SH-SY5Y (cell line): ENCODE measurements at regions not wholly inside any gene's neighbourhood (a gene's known extent, or its start where the extent isn't known, plus 50 kb on each side); places are given as distances from the start of the nearest gene placed in this dataset.

Experiments
- GATA2 ChIP-seq: IDR thresholded peaks from 2 replicates; pipeline ENCODE4 v1.6.1; 2011; ENCODE audit warnings: mild to moderate bottlenecking, low read depth, low read length
- GATA3 ChIP-seq: IDR thresholded peaks from 2 replicates; pipeline ENCODE4 v1.6.1; 2011; ENCODE audit warnings: low read depth, mild to moderate bottlenecking, low read length, moderate library complexity

DNA sequence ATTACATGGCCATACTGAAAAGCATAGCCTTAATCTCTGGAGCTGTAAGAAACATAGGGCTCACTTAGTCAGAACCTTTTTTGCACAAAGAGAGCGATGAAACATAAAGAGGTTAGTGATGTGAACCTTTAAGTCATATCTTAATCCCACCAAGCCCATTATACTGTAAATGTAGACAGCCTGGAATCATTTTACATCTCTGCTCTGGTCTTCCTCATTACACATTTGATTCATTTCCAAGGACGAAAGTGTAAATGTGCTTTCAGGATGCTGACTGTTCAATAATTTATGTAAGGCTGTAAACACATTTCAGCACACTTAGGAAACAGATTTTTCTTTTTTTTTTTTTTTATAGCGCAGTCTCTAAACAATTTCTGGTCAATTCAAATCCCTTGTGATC, 131.3 kb upstream of the B3GAT2 start:
- TF ChIP-seq GATA3, result no peak
- TF ChIP-seq GATA2, result no peak

GRCh38 chr6:71090217-71090616, 133.4 kb upstream of the B3GAT2 start:
- TF ChIP-seq GATA2 (no peak), GATA3 (no peak)

- no peak for TF ChIP-seq GATA3
- TF ChIP-seq GATA2, result no peak
Measured at GRCh38 chr6:71091167-71091566, 134.3 kb upstream of the B3GAT2 start.

GRCh38 chr6:71091956-71092355, 135.1 kb upstream of the B3GAT2 start:
- TF ChIP-seq GATA3 (no peak), GATA2 (no peak)

GRCh38 chr6:71099649-71100048, 142.8 kb upstream of the B3GAT2 start:
- TF ChIP-seq GATA2 (no peak), GATA3 (no peak)

- TF ChIP-seq GATA2, result no peak
- TF ChIP-seq GATA3, result no peak
Measured at GRCh38 chr6:71103130-71103529, 146.3 kb upstream of the B3GAT2 start.

DNA sequence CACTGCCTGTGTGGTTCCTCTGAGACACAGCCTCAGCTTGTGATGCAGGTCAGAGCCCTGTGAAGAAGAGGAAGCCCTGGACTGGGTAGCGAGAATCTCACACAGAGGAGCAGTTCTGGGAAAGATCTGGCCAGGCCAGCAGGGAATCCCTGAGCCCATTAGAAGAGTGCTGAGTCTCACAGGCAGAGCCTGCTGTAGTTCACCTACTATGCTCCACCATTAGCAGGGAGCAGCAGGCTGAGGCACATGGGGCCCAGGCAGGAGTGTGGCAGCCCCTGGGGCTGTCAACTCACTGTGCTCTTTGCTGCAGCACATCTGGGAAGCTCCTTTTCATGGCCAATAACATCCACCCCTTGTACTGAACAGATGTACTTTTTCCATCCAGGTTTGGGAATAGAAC, 146.8 kb upstream of the B3GAT2 start:
- no peak for TF ChIP-seq GATA2

DNA sequence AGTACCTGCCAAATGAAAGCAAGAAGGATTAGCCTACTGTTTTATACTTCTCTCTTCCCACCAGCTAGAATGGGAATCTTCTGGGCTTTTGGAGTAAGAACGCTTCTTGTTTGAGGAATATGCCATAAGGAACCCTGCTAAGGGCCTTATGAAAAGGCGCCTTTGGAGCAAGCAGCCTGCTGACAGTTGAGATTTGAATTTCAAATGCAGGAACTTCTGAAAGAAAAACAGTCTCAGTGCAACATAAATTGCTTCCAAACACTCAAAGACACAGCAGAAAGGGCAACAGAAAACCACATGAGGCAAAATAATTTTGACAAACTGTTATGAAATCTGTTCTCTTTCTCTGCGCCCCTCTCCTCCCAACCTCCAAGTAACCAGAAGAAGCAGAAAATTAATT, 149.4 kb upstream of the B3GAT2 start:
- TF ChIP-seq GATA3 (no peak), GATA2 (no peak)

GRCh38 chr6:71107911-71108420, 151.1 kb upstream of the B3GAT2 start:
- TF ChIP-seq GATA2 (no peak), GATA3 (no peak)

GRCh38 chr6:71114544-71114943, 157.7 kb upstream of the B3GAT2 start:
- no peak for TF ChIP-seq GATA3
- no peak for TF ChIP-seq GATA2

DNA sequence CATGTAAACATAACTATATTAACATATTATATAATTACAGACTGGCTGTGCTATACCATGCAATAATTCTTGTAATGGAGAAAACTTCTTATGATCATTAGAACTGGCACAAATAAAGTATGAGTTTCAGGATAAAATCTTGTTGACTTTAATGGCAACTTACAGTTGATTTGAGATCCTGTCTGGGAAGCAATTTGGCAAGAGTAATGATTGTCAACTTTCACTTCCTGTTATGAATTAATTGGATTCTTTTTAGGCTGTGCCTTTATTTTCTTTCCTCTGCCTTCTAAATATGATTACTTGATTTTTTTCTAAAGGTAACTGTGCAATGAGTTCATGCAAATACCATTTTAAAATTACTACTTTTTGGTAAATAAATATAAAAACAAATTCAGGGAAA, 158.1 kb upstream of the B3GAT2 start:
- TF ChIP-seq GATA3 (no peak), GATA2 (no peak)

DNA sequence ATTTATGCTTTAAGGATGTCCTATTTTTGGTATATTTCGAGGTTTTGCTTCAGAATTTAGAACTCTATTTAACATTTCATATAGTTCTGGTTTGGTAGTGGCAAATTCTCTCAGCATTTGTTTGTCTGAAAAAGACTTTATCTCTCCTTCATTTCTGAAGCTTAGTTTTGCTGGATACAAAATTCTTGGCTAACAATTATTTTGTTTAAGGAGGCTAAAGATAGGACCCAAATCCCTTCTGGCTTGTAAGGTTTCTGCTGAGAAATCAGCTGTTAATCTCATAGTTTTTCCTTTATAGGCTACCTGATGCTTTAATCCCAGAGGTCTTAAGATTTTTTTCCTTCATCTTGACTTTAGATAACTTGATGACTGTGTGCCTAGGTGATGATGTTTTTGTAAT, 162.7 kb upstream of the B3GAT2 start:
- no peak for TF ChIP-seq GATA2
- TF ChIP-seq GATA3, result no peak

GRCh38 chr6:71123051-71123450, 165.6 kb upstream of the OGFRL1 start:
- TF ChIP-seq GATA3 (no peak), GATA2 (no peak)

DNA sequence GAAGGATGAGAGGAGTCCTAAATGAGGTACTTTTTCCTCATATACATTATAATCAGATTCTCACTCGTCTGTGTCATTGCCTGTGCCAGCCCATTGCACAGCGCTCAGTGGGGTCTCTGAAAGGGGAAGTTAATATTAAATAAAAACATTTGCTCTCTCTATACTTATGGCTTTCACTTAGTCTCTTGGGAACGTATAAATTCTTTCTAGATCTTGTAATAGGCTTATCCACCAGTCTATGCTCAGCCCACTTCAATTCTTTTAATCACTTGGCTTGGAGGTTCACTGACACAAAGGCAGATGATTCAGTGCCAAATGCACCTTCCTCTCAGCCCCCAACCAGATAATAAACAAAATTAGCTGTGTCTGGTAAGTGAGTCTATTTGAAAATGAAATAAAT, 164.3 kb upstream of the OGFRL1 start:
- TF ChIP-seq GATA3, result no peak
- no peak for TF ChIP-seq GATA2

DNA sequence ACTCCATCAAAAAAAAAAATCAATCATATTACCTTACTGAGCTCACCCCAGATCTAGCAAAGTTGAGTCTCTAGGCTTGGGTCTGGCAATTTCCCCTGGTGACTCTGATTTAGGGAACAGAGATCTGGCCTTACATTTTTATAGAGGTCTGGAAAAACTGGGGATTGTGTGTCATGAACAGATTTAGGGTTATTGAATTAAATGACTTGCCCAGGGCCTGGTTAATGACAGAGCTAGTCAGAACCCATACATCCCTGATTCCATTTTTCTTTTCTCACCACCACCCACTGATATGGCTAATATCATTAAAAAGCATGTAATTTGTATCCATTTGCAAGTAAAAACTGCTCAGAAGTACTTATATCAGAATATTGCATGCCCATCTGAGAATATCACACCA, 163.4 kb upstream of the OGFRL1 start:
- TF ChIP-seq GATA3, result no peak
- no peak for TF ChIP-seq GATA2

DNA sequence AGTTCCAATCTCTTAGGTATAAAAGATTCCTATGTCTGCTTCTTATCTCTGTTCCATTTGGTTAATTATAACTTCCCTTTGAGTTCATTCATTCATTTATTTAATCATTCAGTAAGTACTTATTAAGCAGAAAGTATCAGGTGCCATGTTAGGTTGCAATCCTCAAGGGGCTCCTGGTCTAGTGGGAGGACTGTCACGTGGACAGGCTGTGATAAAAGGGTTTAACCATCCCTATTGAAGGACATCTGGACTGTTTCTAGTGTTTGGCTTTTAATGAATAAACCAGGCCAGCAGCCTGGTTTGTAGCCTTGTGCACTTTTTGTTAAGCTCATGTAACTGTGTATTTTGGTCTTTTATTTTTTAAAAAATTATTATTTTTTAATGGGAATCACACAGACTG, 162.1 kb upstream of the OGFRL1 start:
- no peak for TF ChIP-seq GATA3
- TF ChIP-seq GATA2, result no peak
